Frontal cortex (tissue), 3 donors: ENCODE measurements at regions not wholly inside any gene's neighbourhood (a gene's known extent, or its start where the extent isn't known, plus 50 kb on each side); places are given as distances from the start of the nearest gene placed in this dataset.

ENCODE experiments used
- DNase-seq, 2 donors: peaks; one replicate each; pipeline ENCODE4 v3.0.0; 2012; ENCODE audit warnings: low spot score in 2 of 2
- FAIRE-seq: peaks from 2 replicates; lab custom pipeline; 2012; peaks lifted over from hg19 to GRCh38; lab: Jason Lieb, UNC
- donor health status: control.
- donor health status: control.
- donor health status: control.

DNA sequence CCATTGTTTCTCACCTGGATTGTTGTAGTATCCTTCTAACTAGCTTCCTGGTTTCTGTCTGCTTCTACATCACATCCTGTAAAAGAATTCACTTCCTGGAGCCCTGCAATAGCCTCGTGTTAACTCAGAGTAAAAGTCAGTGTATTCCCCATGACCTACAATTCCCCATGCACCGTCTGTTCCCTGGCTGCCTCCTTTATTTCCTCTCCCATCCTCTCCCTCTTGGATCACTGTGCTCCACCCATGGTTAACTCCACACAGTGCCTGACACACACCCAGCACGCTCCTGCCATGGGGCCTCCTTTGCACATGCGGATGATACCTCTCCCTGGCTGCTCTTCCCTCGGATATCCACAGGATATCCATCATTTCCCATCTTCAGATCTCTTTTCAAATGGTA, 301.4 kb upstream of the IRX3 start:
- FAIRE-seq (no peak), DNase-seq (no peak)

DNA sequence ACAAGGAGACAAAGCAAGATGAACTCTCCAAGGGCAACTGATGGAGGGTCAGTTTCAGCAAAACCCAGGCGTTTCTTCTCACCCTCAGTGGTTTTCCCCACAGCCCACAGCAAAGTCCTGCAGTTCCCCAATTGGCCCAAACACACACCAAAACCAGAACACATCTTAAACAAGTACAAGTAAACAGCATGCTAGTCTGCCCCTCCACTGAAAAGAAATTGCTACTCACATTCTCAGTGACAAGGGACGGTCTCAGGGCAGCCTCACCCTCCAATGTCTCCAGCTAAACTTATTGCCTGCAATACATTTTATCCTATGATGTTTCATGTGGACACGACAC, 300.6 kb upstream of the IRX3 start:
- DNase-seq: no peak
- FAIRE-seq: no peak

DNA sequence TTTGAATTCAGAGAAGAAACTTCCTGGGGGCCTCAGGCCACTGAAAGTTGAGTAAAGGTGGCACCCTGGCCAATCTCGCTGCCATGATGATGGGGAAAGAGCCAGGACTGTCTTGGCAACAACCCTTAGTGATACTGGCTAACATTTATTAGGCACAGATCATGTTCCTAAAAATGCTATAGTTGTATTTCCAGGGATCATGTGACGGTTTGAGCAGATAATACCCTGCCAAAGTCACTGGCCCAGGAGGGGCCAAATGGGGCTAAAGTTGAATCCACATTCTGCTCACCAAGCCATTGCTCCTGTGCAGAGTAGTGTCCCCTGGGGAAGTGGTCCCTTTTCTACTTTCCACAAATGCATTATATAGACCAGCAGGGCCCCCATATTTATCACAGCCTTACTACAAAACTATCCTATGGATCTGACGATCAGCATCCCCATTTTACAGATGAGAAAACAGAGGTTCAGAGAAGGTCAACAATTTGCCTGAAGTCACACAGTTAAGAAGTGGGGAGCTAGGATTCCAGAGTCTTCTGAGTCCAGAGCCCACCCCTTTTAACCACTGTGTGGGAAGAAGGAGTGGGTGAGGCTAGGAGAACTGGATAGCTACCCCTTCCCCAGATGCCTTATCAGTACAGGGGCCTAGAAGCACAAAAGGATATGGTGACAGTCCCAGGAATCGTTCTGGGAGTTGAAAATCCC, 300.0 kb upstream of the IRX3 start:
- DNase-seq (no peak), FAIRE-seq (no peak)

DNA sequence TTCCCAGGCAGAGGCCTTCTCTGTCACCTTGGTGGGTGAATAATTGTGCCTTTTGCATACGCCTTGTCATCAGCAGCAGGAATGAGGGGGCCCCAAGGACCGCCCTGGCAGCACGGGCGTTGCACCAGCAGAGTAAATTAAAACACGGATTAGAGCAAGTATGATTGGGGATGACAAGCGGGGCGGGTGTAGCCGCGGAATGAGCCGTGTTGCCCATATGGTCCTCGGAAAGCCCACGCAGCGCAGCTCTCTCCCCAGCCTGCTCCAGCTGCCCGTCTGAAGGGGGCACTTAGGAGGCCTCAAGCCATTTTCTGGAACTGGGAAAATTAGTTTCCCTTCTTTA, 299.4 kb upstream of the IRX3 start:
- FAIRE-seq: no peak
- no peak for DNase-seq

DNA sequence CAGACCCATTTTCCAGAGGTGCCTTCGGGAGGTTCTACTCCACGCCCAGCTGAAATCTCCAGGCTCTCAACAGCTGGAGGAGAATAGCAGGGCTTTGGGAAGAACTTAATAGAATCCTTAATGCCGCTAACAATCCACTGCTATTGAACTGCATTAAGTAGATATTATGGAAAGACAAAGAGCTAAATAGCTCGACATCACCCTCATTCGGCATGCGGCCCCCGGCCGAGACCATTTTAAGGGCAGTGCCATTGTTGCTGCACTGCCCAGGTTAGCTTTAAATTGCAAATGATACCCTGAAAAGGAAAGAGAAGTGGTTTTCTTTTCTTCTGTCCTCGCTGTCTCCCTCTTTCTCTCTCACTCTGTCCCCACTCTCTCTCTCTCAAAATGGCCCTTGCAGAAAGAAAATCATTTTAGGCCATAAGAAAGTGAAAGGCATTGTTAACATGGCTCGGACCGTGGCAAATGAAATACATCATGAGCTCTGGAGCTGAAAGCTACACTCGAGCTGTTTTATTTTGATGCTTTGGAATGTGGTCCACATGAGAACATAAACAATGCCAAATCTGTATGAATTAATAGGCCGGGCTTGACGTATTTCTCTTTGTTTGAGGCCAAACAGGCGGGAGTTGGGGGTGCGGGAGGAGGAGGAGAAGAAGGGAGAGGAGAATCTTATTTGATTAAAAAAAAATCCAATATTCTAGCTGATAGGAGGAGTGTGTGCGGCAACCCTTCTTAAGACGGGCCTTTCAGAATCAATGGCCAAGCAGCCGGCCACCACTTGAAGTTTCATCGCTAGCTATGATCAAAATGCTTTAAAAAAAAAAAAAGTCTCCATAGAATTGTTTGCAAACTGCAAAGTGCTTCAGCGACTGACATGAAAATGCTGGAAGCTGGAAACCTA, 298.8 kb upstream of the IRX3 start:
- FAIRE-seq (no peak), DNase-seq (no peak)

DNA sequence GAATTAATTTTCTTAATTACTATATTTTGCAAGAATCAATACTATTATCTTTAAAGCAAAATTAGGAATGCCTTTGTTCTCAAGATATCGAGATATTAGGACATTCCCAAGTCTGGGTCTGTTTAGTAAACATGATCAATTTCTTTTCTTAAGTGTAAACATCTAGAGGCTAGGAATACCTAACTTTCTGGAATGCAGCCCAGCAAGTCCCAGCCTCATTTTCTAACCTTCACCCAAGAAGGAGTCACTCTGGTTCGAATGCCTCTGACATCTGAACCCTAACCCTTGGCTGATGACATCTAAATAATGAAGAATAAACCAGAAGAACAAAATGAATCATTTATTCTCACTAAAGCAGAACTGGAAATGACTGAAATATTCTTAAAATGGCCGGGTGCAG, 297.5 kb upstream of the IRX3 start:
- DNase-seq: no peak
- no peak for FAIRE-seq

DNA sequence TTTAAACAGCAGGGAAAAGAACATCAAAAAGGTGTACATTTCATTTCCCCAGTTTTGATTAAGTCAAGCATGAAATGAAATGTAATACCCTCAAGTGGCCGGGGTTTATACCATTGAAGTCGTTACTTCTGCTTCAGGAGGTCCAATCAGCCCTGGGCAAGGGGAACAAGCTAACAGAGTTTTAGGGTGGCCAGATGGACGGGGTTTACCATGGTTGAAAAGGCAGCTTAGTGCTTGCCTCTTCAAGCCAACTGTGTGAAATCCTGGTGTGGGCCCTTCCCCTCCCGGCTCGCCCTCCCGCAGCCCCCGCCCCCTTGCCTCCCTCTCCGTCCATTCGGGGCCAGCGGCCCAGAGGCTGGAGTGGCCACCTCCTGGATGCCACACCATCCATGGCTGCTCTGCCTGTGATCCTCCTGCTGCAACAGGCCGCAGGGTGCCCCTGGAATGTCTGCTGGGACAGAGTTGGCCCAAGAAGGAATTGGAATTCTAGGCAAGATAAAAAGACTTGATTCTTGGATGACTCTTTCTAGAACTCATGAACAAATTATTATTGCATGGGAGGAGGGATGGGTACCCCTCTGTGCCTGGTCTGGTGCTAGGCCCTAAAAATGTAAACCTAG, 296.2 kb upstream of the IRX3 start:
- FAIRE-seq (no peak), DNase-seq (no peak)

DNA sequence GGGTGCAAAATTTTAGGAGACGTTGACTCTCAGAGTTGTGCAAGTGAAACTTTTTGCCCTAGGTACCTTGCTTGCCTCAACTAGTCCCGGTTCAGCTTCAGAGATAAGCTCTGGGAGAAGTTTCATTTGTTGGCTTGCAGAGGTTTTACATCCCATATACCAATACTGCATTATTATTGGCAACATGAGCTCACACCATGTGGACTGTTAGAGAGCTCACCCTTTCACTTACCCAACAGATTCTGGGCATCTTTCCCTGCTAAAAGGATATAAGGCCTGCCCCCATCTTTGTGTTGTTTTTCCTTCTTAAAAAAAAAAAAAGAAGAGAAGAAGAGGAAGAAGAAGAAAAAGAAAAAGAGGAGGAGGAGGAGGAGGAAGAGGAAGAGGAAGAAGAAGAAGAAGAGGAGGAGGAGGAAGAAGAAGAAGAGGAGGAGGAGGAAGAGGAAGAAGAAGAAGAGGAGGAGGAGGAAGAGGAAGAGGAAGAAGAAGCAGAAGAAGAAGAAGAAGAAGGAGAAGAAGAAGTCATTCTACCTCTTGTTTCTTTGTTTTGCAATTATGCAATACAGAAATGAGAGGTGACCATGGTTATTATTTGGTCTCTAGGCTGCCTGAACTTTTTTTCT, 292.6 kb upstream of the IRX3 start:
- no peak for FAIRE-seq
- DNase-seq: no peak

DNA sequence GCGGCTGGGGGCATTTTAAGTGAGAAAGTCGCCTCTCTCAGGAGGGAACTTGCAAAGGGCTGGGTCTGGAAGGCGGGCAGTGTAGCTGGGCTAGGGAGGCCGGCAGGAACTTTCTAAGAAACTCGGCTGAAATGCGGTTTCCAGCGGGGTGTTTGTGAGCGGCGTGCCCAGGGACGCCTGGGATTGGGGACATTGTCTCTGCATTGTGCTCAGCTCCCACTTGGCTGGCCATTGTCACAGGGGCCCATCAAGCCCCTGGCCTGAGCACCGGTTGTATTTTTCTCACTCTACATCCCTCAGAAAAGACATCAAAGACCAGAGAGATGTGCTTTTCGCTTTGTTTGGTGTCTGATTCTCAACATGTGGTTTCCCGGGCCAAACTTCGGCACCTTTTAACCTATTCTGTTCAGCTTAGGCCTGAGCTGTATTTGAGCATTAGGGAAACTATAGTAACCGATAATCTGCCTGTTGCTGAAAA, 291.1 kb upstream of the IRX3 start:
- DNase-seq: no peak
- FAIRE-seq: no peak

DNA sequence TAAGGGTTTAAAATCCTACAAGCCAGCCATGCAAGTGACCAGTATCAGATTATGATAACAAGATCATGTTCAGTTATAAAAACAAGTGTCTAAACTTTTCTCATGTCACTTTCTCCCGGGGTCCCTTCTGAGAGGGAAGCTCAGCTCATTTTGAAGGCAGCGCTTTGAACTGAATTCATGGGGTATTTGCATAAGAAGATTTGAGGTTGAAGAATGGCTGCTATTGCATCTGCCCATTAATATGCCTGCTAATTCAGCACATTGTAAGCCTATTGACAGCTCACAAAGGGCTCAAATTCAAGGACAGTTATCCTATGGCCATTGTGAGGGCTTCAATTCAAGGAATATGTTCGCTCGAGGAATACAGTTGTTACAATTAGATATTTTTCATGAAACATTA, 290.2 kb upstream of the IRX3 start:
- no peak for FAIRE-seq
- DNase-seq: no peak

DNA sequence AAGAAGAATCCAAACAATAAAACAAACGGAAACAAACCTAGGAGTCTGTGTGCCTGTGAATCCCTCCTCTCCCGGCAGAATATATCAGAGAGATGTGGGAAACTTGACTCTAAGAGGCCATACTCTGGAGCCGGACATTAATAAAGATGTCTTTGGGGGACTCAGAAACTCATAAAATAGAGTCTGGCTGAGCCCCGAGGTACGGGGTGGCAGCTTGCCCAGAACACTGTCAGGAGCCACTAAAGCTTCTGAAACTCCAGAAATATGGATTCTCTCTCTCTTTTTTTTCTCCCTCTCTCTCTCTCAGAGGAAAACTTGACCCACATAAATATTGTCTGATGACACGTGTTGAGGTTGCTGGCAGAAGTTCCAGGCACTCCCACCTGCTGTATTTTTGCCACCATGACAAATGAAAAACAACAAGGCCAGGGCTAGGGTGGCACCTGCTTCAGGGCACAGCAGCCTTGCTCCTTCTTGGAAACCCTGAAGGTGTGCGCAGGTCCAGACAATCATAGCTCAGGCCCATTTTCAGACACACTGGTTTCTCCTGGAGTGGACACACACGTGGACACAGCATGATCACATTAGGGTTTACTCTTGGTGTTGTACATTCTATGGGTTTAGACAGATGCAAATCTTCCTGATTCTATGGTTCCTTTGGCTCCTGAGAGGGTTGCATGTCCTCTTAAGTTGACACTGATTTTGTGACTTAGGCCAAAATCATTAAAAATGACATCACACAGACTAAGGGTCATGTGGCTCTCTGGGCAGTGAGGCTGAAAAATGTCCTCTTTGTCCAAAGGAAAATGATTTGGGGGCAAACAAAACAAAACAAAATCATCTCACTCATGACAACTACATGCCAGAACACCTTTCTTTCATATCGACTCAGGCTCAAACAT, 282.6 kb upstream of the IRX3 start:
- FAIRE-seq (no peak), DNase-seq (no peak)

DNA sequence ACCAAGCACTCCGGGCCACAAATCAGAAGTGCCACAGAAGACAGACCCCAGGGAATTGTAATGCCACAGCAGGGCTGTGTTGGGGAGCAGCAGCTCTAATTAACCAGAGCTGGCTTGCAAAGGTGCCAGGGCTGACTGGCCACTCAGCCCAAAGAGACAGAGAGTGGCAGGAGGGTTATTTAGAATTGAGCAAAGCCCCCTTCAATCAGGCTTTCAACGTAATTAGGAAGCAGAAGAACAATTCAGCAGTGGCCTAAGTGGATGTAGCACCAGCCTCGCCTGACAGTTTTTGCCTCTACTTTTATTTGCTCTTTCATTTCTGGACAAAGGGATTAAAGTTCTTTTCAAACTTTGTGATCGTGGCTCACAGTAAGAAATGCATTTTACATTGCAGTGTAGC, 278.3 kb upstream of the IRX3 start:
- no peak for DNase-seq

DNA sequence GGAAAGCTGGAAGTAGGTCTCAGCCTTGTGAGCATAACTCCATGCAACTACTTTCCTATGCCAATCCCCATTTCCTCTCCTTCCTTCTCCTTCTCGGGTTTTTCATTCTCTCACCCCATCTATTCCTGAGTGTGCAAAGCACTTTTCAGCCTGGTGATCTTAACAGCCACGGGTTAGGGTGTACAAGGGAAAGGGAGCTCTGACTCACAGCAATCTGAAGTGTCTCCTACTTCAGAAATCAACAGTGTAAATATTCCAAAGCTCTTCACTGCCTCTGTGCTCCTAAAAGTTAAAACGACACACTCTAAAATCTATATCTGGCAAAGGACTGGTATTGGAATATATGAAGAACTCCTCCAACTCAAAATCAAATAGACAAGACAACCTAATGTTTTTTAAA, 268.0 kb upstream of the IRX3 start:
- no peak for DNase-seq
- FAIRE-seq: no peak

More for the DNA sequence above, 278.3 kb upstream of the IRX3 start:
- no peak for FAIRE-seq

DNA sequence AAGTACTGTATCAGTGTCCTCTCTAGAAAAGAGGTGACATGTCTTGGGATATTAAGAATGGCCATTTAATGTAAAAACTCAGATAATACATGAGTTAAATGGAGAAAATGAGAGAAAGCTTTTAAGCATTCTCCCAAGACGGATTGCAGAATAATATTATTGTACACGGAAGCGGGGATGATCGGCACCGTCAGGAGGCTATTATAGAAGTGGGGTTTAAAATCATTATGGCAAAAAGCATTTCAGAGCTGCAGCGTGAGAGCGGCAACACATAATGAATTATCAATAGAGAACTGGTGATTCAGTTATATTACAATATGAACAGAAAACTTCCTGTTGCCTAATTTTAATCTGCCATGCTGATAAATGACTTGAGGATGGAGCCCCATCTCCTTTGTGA, 261.7 kb upstream of the IRX3 start:
- FAIRE-seq (no peak), DNase-seq (no peak)

DNA sequence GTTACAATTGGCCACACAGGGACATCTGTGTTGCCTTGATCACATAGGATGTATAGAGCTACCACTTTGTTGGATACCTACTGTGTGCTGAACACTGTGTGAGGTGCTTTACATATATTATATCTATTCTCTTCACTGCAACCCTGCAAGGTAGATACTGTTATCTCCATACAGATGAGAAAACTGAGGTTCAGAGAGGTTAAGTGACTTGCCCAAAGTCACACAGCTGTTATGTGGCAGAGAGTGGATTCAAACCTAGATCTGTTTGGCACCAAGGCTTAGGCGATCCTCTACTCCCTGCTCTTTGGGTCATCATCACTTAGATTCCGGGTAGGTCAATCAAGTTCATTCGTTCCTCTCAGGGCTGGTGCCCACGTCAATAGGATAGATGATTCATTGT, 260.5 kb upstream of the IRX3 start:
- FAIRE-seq (no peak), DNase-seq (no peak)

DNA sequence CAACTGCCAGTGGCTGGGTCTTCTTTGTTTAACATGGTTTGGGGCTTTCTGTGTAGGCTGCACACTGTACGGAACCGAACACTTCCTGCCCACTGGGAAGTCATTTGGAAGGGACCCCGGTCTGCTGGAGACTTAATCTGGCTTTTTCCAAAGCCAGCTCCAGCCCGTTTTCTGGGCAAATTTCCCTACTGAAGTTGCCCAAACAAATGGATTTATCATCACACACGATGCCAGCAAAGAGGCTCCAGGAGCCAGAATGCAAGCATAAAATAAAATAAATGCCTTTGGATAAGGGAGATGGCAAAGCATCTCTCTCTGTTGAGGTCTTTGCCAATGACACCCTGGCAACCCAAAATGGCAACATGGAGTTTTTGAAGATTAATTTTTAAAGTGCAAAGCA, 259.9 kb upstream of the IRX3 start:
- DNase-seq: no peak
- no peak for FAIRE-seq

DNA sequence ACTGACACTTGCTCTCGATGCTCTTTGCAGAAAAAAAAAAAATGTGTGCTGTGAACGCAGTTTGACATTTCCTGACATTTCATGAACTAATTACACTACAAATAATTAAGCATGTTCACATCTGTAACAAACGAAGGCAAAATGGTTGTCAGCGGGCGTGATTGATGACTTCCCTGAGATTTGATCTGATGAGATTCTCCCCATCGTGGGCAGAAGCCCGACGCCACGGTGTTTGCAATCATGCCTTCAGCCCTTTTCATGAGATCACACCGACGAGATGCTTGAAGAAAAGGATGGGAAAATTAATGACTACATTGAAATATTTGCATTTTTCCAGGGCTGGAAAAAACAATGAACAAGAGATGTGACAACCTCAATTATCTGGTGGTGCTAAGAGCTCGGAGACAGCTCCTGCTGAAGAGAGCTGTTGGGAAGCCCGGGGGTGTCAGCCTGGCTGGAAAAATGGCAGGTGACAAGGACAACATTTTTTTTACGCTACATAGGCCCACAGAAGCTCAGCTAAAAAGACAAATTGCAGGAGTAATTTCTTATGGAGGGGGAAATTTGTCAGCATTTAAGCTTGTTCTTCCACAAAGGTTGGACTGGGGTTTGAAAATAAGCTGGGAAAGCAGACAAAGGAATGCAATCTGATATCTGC, 259.4 kb upstream of the IRX3 start:
- FAIRE-seq (no peak), DNase-seq (no peak)

DNA sequence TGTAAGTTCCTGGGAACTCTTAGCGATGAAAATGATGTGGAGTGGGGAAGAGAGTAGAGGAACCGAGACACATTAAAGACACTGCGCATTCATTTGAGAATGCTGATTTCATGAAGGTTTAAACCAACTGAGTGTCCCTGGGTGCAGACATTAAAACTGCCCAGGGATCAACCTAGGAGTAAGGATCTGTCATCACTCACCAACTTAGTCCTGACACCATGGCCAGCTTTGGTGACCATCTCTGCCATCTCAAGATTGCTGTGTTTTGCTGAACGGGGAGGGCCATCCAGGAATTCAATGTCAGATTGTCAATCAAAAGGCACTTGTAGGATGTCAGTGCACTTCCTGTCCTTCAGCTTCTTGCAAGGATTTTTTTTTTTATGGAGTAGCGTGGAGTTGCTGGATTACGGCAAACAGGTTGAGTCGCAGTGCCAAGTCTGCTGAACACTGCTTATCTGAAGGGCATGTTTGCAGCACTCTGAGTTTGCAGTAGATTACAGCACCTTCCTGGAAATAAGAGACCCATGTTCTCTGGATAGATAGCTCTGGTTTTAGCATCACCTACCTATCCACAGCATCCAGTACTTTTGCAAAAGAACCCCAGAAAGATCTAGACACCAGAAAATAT, 258.1 kb upstream of the IRX3 start:
- DNase-seq (no peak), FAIRE-seq (no peak)
